NB4 (cell line): ENCODE measurements at regions not wholly inside any gene's neighbourhood (a gene's known extent, or its start where the extent isn't known, plus 50 kb on each side); places are given as distances from the start of the nearest gene placed in this dataset.

Source experiments
- POLR2A ChIP-seq: IDR thresholded peaks from 2 replicates; pipeline ENCODE4 v1.6.1; 2011; ENCODE audit warnings: mild to moderate bottlenecking; ENCODE audit not compliant: insufficient read length; ENCODE audit errors: extremely low read depth
- TF ChIP-seq, protein P1 (sequence below): IDR thresholded peaks from one replicate; pipeline ENCODE4 v1.5.1; 2012; ENCODE audit warnings: low read depth, low read length

DNA sequence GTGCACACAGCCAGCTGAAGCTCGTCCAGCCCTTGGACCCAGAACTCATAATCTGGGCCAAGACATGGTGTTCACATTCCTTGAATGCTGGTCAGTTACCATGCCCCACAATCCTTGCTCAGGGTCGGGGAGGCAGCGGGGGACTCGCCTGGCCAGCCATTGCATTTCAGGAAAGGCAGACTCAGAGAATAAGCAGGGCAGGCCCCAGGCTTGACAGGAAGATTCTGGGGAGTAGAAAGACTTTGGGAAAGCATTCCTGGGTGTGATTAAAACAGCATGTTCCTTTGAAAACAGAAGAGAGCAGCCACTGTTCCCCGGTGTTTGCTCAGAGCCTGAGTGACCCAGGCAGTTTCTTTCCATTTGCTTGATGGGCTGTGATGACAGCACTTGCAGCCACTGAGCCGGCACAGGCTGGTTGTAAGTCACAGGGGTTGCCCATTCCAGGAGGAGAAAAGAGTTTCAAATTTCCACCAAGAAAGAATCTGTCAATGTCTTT, 473.7 kb downstream of the TYW1 start:
- TF ChIP-seq, protein P1, sequence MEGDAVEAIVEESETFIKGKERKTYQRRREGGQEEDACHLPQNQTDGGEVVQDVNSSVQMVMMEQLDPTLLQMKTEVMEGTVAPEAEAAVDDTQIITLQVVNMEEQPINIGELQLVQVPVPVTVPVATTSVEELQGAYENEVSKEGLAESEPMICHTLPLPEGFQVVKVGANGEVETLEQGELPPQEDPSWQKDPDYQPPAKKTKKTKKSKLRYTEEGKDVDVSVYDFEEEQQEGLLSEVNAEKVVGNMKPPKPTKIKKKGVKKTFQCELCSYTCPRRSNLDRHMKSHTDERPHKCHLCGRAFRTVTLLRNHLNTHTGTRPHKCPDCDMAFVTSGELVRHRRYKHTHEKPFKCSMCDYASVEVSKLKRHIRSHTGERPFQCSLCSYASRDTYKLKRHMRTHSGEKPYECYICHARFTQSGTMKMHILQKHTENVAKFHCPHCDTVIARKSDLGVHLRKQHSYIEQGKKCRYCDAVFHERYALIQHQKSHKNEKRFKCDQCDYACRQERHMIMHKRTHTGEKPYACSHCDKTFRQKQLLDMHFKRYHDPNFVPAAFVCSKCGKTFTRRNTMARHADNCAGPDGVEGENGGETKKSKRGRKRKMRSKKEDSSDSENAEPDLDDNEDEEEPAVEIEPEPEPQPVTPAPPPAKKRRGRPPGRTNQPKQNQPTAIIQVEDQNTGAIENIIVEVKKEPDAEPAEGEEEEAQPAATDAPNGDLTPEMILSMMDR, result no peak
- TF ChIP-seq POLR2A, result no peak
